Endothelial cell of umbilical vein (primary cell): ENCODE measurements at regions not wholly inside any gene's neighbourhood (a gene's known extent, or its start where the extent isn't known, plus 50 kb on each side); places are given as distances from the start of the nearest gene placed in this dataset.

Experiments used
- BruUV-seq: library from RNA; stranded (reverse); fragments of 400-500 nt; replicated peaks from 2 replicates; lab custom pipeline; 2021; lab: Mats Ljungman, UMichigan
- CTCF ChIA-PET: fragments of 300-600, 350-600 bp; sonication (Branson Sonifier 250); formaldehyde crosslinking; loops from one replicate; lab custom pipeline; 2021; ENCODE audit warnings: antibody characterized with exemption, inconsistent platforms; lab: Charles Lee
- POLR2A ChIA-PET: fragments of 300-600, 350-600 bp; sonication (Branson Sonifier 250); formaldehyde crosslinking; loops from one replicate; lab custom pipeline; 2021; ENCODE audit warnings: antibody characterized with exemption, inconsistent platforms; lab: Charles Lee
- DNase-seq: peaks from one replicate; pipeline ENCODE4 v3.0.0-alpha.2; 2011; ENCODE audit warnings: low read depth, low spot score
- FAIRE-seq: peaks from 2 replicates; lab custom pipeline; 2011; peaks lifted over from hg19 to GRCh38; lab: Jason Lieb, UNC
- H2AFZ ChIP-seq: 2 replicates; pipeline ENCODE4 v1.6.0; 2012; ENCODE audit warnings: low read depth, low read length, control low read depth, inconsistent platforms
- H3K27ac ChIP-seq: 2 replicates; pipeline ENCODE4 v1.5.1; 2011; ENCODE audit warnings: low read depth, mild to moderate bottlenecking, control low read depth, low read length, moderate library complexity; ENCODE audit not compliant: insufficient read depth
- H3K27me3 ChIP-seq, 2 experiments: 2 replicates each; pipeline versions ENCODE4 v1.6.0 to v1.6.1; 2011; ENCODE audit warnings: low read length in 2 of 2, mixed read lengths in 1 of 2; ENCODE audit not compliant: control insufficient read depth in 2 of 2, insufficient read depth in 2 of 2
- H3K36me3 ChIP-seq, 2 experiments: 2 replicates in 1 of 2; 3 replicates in 1 of 2; pipeline ENCODE4 v1.5.1; 2011; ENCODE audit warnings: low read length in 2 of 2, mild to moderate bottlenecking in 1 of 2, moderate library complexity in 1 of 2; ENCODE audit not compliant: control insufficient read depth in 2 of 2, insufficient read depth in 2 of 2; ENCODE audit errors: extremely low read depth in 1 of 2
- H3K4me1 ChIP-seq: 3 replicates; pipeline ENCODE4 v1.5.1; 2011; ENCODE audit warnings: mild to moderate bottlenecking, low read length; ENCODE audit not compliant: control insufficient read depth, insufficient read depth; ENCODE audit errors: extremely low read depth
- H3K4me2 ChIP-seq: 2 replicates; pipeline ENCODE4 v1.6.1; 2011; ENCODE audit warnings: low read length, control low read depth, mixed read lengths; ENCODE audit not compliant: insufficient read depth
- H3K4me3 ChIP-seq, 3 experiments: fragments of 200-600 bp in 1 of 3; sonication (generic), shearing (Covaris generic) in 1 of 3; replicated peaks in 1 of 3; 2 replicates each; pipeline ENCODE4 v1.5.1; 2011 to 2016; ENCODE audit warnings: control low read depth in 3 of 3, low read length in 3 of 3, mild to moderate bottlenecking in 2 of 3, inconsistent platforms in 1 of 3, low read depth in 1 of 3, moderate library complexity in 1 of 3; ENCODE audit not compliant: insufficient read depth in 1 of 3
- H3K79me2 ChIP-seq: 2 replicates; pipeline ENCODE4 v1.6.0; 2012; ENCODE audit warnings: low read length, inconsistent platforms; ENCODE audit not compliant: control insufficient read depth, insufficient read depth
- H3K9ac ChIP-seq: replicated peaks from 2 replicates; pipeline ENCODE3; 2011; ENCODE audit warnings: low read length, control low read depth; ENCODE audit not compliant: insufficient read depth; ENCODE audit errors: extremely low read depth
- H3K9me1 ChIP-seq: replicated peaks from 3 replicates; pipeline ENCODE4 v1.6.0; 2011; ENCODE audit warnings: mild to moderate bottlenecking, low read length; ENCODE audit not compliant: control insufficient read depth, insufficient read depth; ENCODE audit errors: extremely low read depth
- H3K9me3 ChIP-seq: replicated peaks from 2 replicates; pipeline ENCODE4 v1.5.1; 2012; ENCODE audit warnings: low read length, inconsistent platforms; ENCODE audit not compliant: control insufficient read depth, insufficient read depth
- H4K20me1 ChIP-seq: replicated peaks from 2 replicates; pipeline ENCODE3; 2011; ENCODE audit warnings: mild to moderate bottlenecking, low read length; ENCODE audit not compliant: control insufficient read depth, insufficient read depth; ENCODE audit errors: extremely low read depth
- EZH2 ChIP-seq: IDR thresholded peaks from 2 replicates; pipeline ENCODE4 v1.6.1; 2012; ENCODE audit warnings: borderline replicate concordance, low read depth, mild to moderate bottlenecking, moderate library complexity, low read length, inconsistent platforms; ENCODE audit not compliant: severe bottlenecking
- FOS ChIP-seq: IDR thresholded peaks from 2 replicates; pipeline ENCODE4 v1.6.1; 2011; ENCODE audit warnings: mild to moderate bottlenecking, low read length, moderate library complexity, borderline replicate concordance; ENCODE audit not compliant: insufficient read depth
- GATA2 ChIP-seq: IDR thresholded peaks from 2 replicates; pipeline ENCODE4 v1.7.0; 2011; ENCODE audit warnings: low read depth, mild to moderate bottlenecking, moderate library complexity, mixed read lengths, low read length; ENCODE audit not compliant: insufficient read length, insufficient read depth
- JUN ChIP-seq: IDR thresholded peaks from 2 replicates; pipeline ENCODE4 v1.6.1; 2011; ENCODE audit warnings: borderline replicate concordance, low read depth; ENCODE audit not compliant: insufficient read length, insufficient read depth
- MYC ChIP-seq: IDR thresholded peaks from one replicate; pipeline ENCODE4 v1.6.1; 2011; ENCODE audit warnings: mild to moderate bottlenecking, low read depth, low read length
- POLR2A ChIP-seq: IDR thresholded peaks from 2 replicates; pipeline ENCODE4 v1.6.1; 2012; ENCODE audit warnings: low read depth, mild to moderate bottlenecking, control low read depth, low read length
- POLR2AphosphoS5 ChIP-seq: IDR thresholded peaks from 2 replicates; pipeline ENCODE4 v1.6.1; 2012; ENCODE audit warnings: low read depth, mild to moderate bottlenecking, control low read depth, low read length, moderate library complexity; ENCODE audit not compliant: insufficient read depth
- dilution Hi-C: fragments of 300-500 bp; cut with MboI; formaldehyde crosslinking; loops from one replicate; pipeline ENCODE4 v1.15.0; 2019; ENCODE audit warnings: low sequenced_read_pairs; ENCODE audit not compliant: extremely low pct_ligation_motif_present
- intact Hi-C: fragments of 100-400 bp; cut with micrococcal nuclease; formaldehyde crosslinking; loops from one replicate; pipeline ENCODE4 v1.10.0; 2022
- TF ChIP-seq, protein P1 (sequence below): IDR thresholded peaks from 2 replicates; pipeline ENCODE4 v1.6.1; 2011; ENCODE audit not compliant: insufficient read depth, insufficient read length
- TF ChIP-seq, protein P2 (sequence below), 2 donors: IDR thresholded peaks; 1 replicate in 1 of 2; 2 replicates in 1 of 2; pipeline ENCODE4 v1.5.1; 2011; ENCODE audit warnings: low read length in 2 of 2, mild to moderate bottlenecking in 2 of 2, moderate library complexity in 2 of 2, control low read depth in 1 of 2, inconsistent platforms in 1 of 2, low read depth in 1 of 2; ENCODE audit not compliant: insufficient read depth in 1 of 2; ENCODE audit errors: extremely low read depth in 1 of 2

DNA sequence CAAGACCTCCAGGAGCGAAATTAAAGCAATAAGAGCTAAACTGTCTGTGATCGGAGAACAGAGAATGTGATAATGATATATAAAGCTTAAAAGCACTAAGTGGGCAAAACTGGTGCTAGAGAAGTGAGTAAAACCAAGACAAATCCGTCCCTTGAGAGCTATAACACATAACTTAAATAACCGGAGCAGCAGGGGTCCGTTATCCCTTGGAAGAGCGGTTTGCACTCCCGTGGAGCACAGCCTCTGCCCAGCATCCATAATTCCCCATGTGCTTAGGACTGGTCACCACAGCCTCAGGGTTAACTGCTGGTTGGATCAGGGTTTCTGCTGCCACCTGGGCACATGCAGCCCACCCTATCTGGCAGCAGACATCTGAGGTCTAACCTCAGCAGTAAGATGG is 489.0 kb downstream of the NPIPA7 start:
- Histone ChIP-seq H3K79me2 (no peaks in the 10 kb centered on the region), H3K9ac (no peak overlapping the region), H4K20me1 (no peaks in the 10 kb centered on the region), H3K9me1 (no peaks in the 10 kb centered on the region), H2AFZ (no peak overlapping the region), H3K27ac (no peak overlapping the region), H3K4me1 (no peaks in the 10 kb centered on the region), H3K36me3 (no peaks in the 10 kb centered on the region), H3K4me3 (no peak overlapping the region), H3K9me3 (no peaks in the 10 kb centered on the region), H3K27me3 (no peaks in the 10 kb centered on the region), H3K4me2 (no peak overlapping the region)
- POLR2A ChIA-PET: no interaction called here
- TF ChIP-seq, protein P1, sequence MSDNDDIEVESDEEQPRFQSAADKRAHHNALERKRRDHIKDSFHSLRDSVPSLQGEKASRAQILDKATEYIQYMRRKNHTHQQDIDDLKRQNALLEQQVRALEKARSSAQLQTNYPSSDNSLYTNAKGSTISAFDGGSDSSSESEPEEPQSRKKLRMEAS: no peak
- TF ChIP-seq EZH2: no peak
- TF ChIP-seq POLR2AphosphoS5: no peak
- TF ChIP-seq GATA2: no peak
- TF ChIP-seq FOS: no peak
- TF ChIP-seq MYC: no peak
- TF ChIP-seq, protein P2, sequence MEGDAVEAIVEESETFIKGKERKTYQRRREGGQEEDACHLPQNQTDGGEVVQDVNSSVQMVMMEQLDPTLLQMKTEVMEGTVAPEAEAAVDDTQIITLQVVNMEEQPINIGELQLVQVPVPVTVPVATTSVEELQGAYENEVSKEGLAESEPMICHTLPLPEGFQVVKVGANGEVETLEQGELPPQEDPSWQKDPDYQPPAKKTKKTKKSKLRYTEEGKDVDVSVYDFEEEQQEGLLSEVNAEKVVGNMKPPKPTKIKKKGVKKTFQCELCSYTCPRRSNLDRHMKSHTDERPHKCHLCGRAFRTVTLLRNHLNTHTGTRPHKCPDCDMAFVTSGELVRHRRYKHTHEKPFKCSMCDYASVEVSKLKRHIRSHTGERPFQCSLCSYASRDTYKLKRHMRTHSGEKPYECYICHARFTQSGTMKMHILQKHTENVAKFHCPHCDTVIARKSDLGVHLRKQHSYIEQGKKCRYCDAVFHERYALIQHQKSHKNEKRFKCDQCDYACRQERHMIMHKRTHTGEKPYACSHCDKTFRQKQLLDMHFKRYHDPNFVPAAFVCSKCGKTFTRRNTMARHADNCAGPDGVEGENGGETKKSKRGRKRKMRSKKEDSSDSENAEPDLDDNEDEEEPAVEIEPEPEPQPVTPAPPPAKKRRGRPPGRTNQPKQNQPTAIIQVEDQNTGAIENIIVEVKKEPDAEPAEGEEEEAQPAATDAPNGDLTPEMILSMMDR (IDR thresholded peaks at IDR 0.05; ENCODE audit: extremely low read depth in 1 of 2, insufficient read depth in 1 of 2, low read depth in 1 of 2, low read length in 2 of 2): no peak
- TF ChIP-seq JUN: no peak
- no peak for TF ChIP-seq POLR2A
- CTCF ChIA-PET: interaction anchor here (0.7 kb wide), 1 partner anchor 800 kb away, joined by 3 read pairs; no protein-coding TSS in a partner anchor
- DNase-seq (no peak), FAIRE-seq (no peak)
- dilution Hi-C loops: no loop called here
- intact Hi-C loops: no loop called here
- BruUV-seq: no TSS peak
